ENCODE measurements at regions not wholly inside any gene's neighbourhood (a gene's known extent, or its start where the extent isn't known, plus 50 kb on each side); places are given as distances from the start of the nearest gene placed in this dataset.

DNA sequence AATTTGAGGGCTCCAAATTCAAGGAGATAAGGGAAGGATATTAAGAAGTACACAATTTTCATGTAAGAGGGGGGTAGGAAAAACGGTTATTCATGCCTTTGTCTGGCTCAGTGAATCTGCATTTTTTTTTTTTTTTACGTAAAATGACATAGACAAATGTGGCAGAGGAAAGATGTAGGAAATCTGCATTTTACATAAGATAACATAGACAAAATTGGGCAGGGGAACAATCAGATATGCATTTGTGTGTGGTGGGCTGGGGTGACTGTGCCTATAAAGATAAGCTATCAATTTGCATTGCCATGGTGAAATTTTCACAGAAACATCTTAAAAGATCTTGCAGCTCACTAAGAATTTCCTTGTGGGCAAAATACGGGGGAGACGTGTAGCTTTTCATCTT lies 92.7 kb upstream of the GPR141 start:
- TF ChIP-seq CTCF (IDR thresholded peaks at IDR 0.05) (no peak), POLR2AphosphoS5 (IDR thresholded peaks at IDR 0.05; ENCODE audit: insufficient read depth in 1 of 2, low read depth in 1 of 2) (no peak), POLR2A (IDR thresholded peaks at IDR 0.05) (no peak)

Measured in vagina (tissue), 2 donors.